Hepatic stellate cell (primary cell): ENCODE measurements at regions not wholly inside any gene's neighbourhood (a gene's known extent, or its start where the extent isn't known, plus 50 kb on each side); places are given as distances from the start of the nearest gene placed in this dataset.
"Not testable (repeated sequence)": the region's sequence is repeated elsewhere in the genome, so short reads cannot be mapped to it uniquely, and the experiment has no call there.

Experiments used
- DNase-seq: peaks from one replicate; pipeline ENCODE4 v3.0.0; 2011; ENCODE audit warnings: low spot score

- DNase-seq: no peak
These were observed 235.8 kb downstream of the EPHA7 start for GRCh38 chr6:93183531-93183972.

- DNase-seq: no peak
These were observed 236.3 kb downstream of the EPHA7 start for GRCh38 chr6:93182938-93183479.

- no peak for DNase-seq
These were observed 241.4 kb downstream of the EPHA7 start for GRCh38 chr6:93177918-93178317.

GRCh38 chr6:93177438-93177837 lies 241.9 kb downstream of the EPHA7 start:
- no peak for DNase-seq

GRCh38 chr6:93176070-93176469 lies 243.3 kb downstream of the EPHA7 start:
- no peak for DNase-seq

GRCh38 chr6:93173573-93173972 lies 245.8 kb downstream of the EPHA7 start:
- not testable (repeated sequence) for DNase-seq

- no peak for DNase-seq
These were observed 253.4 kb downstream of the EPHA7 start for GRCh38 chr6:93165850-93166430.

GRCh38 chr6:93164781-93165180 lies 254.6 kb downstream of the EPHA7 start:
- DNase-seq: no peak

GRCh38 chr6:93163146-93163545 lies 256.2 kb downstream of the EPHA7 start:
- no peak for DNase-seq

GRCh38 chr6:93139408-93140081 lies 279.8 kb downstream of the EPHA7 start:
- DNase-seq: no peak

GRCh38 chr6:93136111-93136510 lies 283.2 kb downstream of the EPHA7 start:
- DNase-seq: no peak

- no peak for DNase-seq
These were observed 295.2 kb downstream of the EPHA7 start for GRCh38 chr6:93124006-93124632.

- no peak for DNase-seq
These were observed 295.8 kb downstream of the EPHA7 start for GRCh38 chr6:93123585-93123984.

- DNase-seq: no peak
These were observed 299.1 kb downstream of the EPHA7 start for GRCh38 chr6:93120154-93120742.

- no peak for DNase-seq
These were observed 313.5 kb downstream of the EPHA7 start for GRCh38 chr6:93105907-93106306.

- DNase-seq: no peak
These were observed 314.3 kb downstream of the EPHA7 start for GRCh38 chr6:93105017-93105416.

- DNase-seq: no peak
These were observed 315.1 kb downstream of the EPHA7 start for GRCh38 chr6:93104195-93104817.

- DNase-seq: no peak
These were observed 330.5 kb downstream of the EPHA7 start for GRCh38 chr6:93088621-93089501.

- no peak for DNase-seq
These were observed 331.8 kb downstream of the EPHA7 start for GRCh38 chr6:93087606-93088005.

- DNase-seq: no peak
These were observed 333.0 kb downstream of the EPHA7 start for GRCh38 chr6:93086351-93086750.
